ENCODE measurements at regions not wholly inside any gene's neighbourhood (a gene's known extent, or its start where the extent isn't known, plus 50 kb on each side); places are given as distances from the start of the nearest gene placed in this dataset.
"Not testable (repeated sequence)": the region's sequence is repeated elsewhere in the genome, so short reads cannot be mapped to it uniquely, and the experiment has no call there.

- no peak for DNase-seq
These were observed 141.1 kb upstream of the ABI3BP start for GRCh38 chr3:101134331-101134730.

GRCh38 chr3:101133652-101134051, 140.4 kb upstream of the ABI3BP start:
- DNase-seq, result no peak

- not testable (repeated sequence) for DNase-seq
These were observed 140.0 kb upstream of the ABI3BP start for GRCh38 chr3:101133197-101133596.

GRCh38 chr3:101131767-101132166, 138.5 kb upstream of the ABI3BP start:
- DNase-seq, result peak in 1 of 2 experiments; percentile 1

GRCh38 chr3:101128786-101129185, 135.6 kb upstream of the ABI3BP start:
- no peak for DNase-seq

GRCh38 chr3:101128001-101128400, 134.8 kb upstream of the ABI3BP start:
- DNase-seq, result no peak

GRCh38 chr3:101124125-101124524, 130.9 kb upstream of the ABI3BP start:
- DNase-seq, result no peak

GRCh38 chr3:101123081-101123480, 129.9 kb upstream of the ABI3BP start:
- no peak for DNase-seq

- no peak for DNase-seq
These were observed 129.5 kb upstream of the ABI3BP start for GRCh38 chr3:101122681-101123080.

GRCh38 chr3:101120039-101120438, 126.8 kb upstream of the ABI3BP start:
- no peak for DNase-seq

- no peak for DNase-seq
These were observed 126.3 kb upstream of the ABI3BP start for GRCh38 chr3:101119535-101119934.

GRCh38 chr3:101117980-101118379, 124.8 kb upstream of the ABI3BP start:
- DNase-seq, result no peak

- peak; percentile 27 to 34 for DNase-seq
These were observed 124.2 kb upstream of the ABI3BP start for GRCh38 chr3:101117465-101117864.

GRCh38 chr3:101110295-101110694, 117.1 kb upstream of the ABI3BP start:
- DNase-seq, result not testable (repeated sequence)

GRCh38 chr3:101104321-101104720, 111.1 kb upstream of the ABI3BP start:
- DNase-seq, result no peak

GRCh38 chr3:101102678-101103296, 109.6 kb upstream of the ABI3BP start:
- DNase-seq, result no peak

GRCh38 chr3:101100361-101101009, 107.3 kb upstream of the ABI3BP start:
- no peak for DNase-seq

- no peak for DNase-seq
These were observed 106.6 kb upstream of the ABI3BP start for GRCh38 chr3:101099791-101100190.

GRCh38 chr3:101096444-101096843, 103.2 kb upstream of the ABI3BP start:
- DNase-seq, result no peak

GRCh38 chr3:101095693-101096430, 102.6 kb upstream of the ABI3BP start:
- no peak for DNase-seq

- no peak for DNase-seq
These were observed 98.3 kb upstream of the ABI3BP start for GRCh38 chr3:101091489-101091888.

GRCh38 chr3:101085752-101086151, 92.5 kb upstream of the ABI3BP start:
- no peak for DNase-seq

GRCh38 chr3:101084404-101084803, 91.2 kb upstream of the ABI3BP start:
- no peak for DNase-seq

- no peak for DNase-seq
These were observed 88.8 kb upstream of the ABI3BP start for GRCh38 chr3:101081999-101082398.

All from Kasumi-1 (cell line).